Muscle of leg (tissue), 3 donors: ENCODE measurements at regions not wholly inside any gene's neighbourhood (a gene's known extent, or its start where the extent isn't known, plus 50 kb on each side); places are given as distances from the start of the nearest gene placed in this dataset.

ENCODE experiments used
- DNase-seq: peaks from one replicate; pipeline ENCODE4 v3.0.0; 2013
- H3K27ac ChIP-seq: one replicate; pipeline ENCODE4 v1.5.1; 2013; ENCODE audit warnings: mild to moderate bottlenecking, low read length, control low read depth
- H3K27me3 ChIP-seq: one replicate; pipeline ENCODE4 v1.6.1; 2013; ENCODE audit warnings: low read length; ENCODE audit not compliant: control insufficient read depth, insufficient read depth
- H3K36me3 ChIP-seq: one replicate; pipeline ENCODE4 v1.6.1; 2013; ENCODE audit warnings: low read length; ENCODE audit not compliant: control insufficient read depth, insufficient read depth
- H3K4me1 ChIP-seq: one replicate; pipeline ENCODE4 v1.6.1; 2013; ENCODE audit warnings: low read length; ENCODE audit not compliant: control insufficient read depth, insufficient read depth
- H3K4me3 ChIP-seq: one replicate; pipeline ENCODE4 v1.5.1; 2013; ENCODE audit warnings: low read length, control low read depth
- H3K9me3 ChIP-seq: replicated peaks from 2 replicates; pipeline ENCODE4 v1.6.1; 2013; ENCODE audit warnings: low read depth, low read length; ENCODE audit not compliant: control insufficient read depth
- WGBS: methylation state at CpG from one replicate; pipeline ENCODE4 v1.1.5; 2013; ENCODE audit warnings: missing lambda C conversion rate; ENCODE audit not compliant: insufficient coverage; 5-methylcytosine and 5-hydroxymethylcytosine counted together

- DNase-seq, result no peak
- H3K4me3 ChIP-seq, result no peak overlapping the region
- H3K27me3 ChIP-seq, result no peaks in the 10 kb centered on the region
- H3K36me3 ChIP-seq, result no peaks in the 10 kb centered on the region
- H3K4me1 ChIP-seq, result peaks cover 14% of the 10 kb centered on the region
- WGBS, result 69% methylated on average over 2 of the region's 3 CpGs
- no peak overlapping the region for H3K27ac ChIP-seq
- H3K9me3 ChIP-seq, result no peaks in the 10 kb centered on the region
These were observed 135.2 kb upstream of the RBMS1 start for GRCh38 chr2:160628811-160629210.

GRCh38 chr2:160630801-160631590, 137.4 kb upstream of the RBMS1 start:
- WGBS, result 35% methylated on average over 4 of the region's 5 CpGs
- DNase-seq, result peak; percentile 81
- Histone ChIP-seq H3K9me3 (no peaks in the 10 kb centered on the region), H3K27ac (peak overlapping the region; percentile 80), H3K4me1 (peaks cover 14% of the 10 kb centered on the region), H3K4me3 (no peak overlapping the region), H3K36me3 (no peaks in the 10 kb centered on the region), H3K27me3 (no peaks in the 10 kb centered on the region)

- H3K4me1 ChIP-seq, result peaks cover 14% of the 10 kb centered on the region
- 52% methylated on average over 3 of the region's 7 CpGs for WGBS
- H3K9me3 ChIP-seq, result no peaks in the 10 kb centered on the region
- peak; percentile 45 for DNase-seq
- H3K36me3 ChIP-seq, result no peaks in the 10 kb centered on the region
- no peak overlapping the region for H3K4me3 ChIP-seq
- H3K27ac ChIP-seq, result no peak overlapping the region
- no peaks in the 10 kb centered on the region for H3K27me3 ChIP-seq
These were observed 138.7 kb upstream of the RBMS1 start for GRCh38 chr2:160632084-160632975.

GRCh38 chr2:160634436-160634835, 140.8 kb upstream of the RBMS1 start:
- DNase-seq, result no peak
- H3K9me3 ChIP-seq, result no peaks in the 10 kb centered on the region
- H3K27me3 ChIP-seq, result no peaks in the 10 kb centered on the region
- H3K36me3 ChIP-seq, result no peaks in the 10 kb centered on the region
- no peak overlapping the region for H3K4me3 ChIP-seq
- WGBS, result no CpG with 5 or more reads among the region's 2 CpGs
- H3K27ac ChIP-seq, result no peak overlapping the region
- peaks cover 11% of the 10 kb centered on the region for H3K4me1 ChIP-seq

GRCh38 chr2:160635488-160635887, 141.9 kb upstream of the RBMS1 start:
- no peak overlapping the region for H3K27ac ChIP-seq

GRCh38 chr2:160639472-160639871, 145.9 kb upstream of the RBMS1 start:
- peaks cover 3% of the 10 kb centered on the region for H3K9me3 ChIP-seq
- no peak overlapping the region for H3K27ac ChIP-seq
- no peak for DNase-seq
- no peaks in the 10 kb centered on the region for H3K36me3 ChIP-seq
- no peak overlapping the region for H3K4me3 ChIP-seq
- H3K4me1 ChIP-seq, result no peaks in the 10 kb centered on the region
- H3K27me3 ChIP-seq, result no peaks in the 10 kb centered on the region

More at GRCh38 chr2:160635488-160635887, 141.9 kb upstream of the RBMS1 start:
- Histone ChIP-seq H3K4me1 (peaks cover 11% of the 10 kb centered on the region), H3K9me3 (peaks cover 3% of the 10 kb centered on the region), H3K27me3 (no peaks in the 10 kb centered on the region), H3K4me3 (no peak overlapping the region), H3K36me3 (no peaks in the 10 kb centered on the region)
- 0% methylated on average over 2 of the region's 2 CpGs for WGBS
- no peak for DNase-seq

GRCh38 chr2:160646684-160647444, 153.3 kb upstream of the RBMS1 start:
- DNase-seq, result no peak
- 89% methylated on average over 3 of the region's 6 CpGs for WGBS
- no peaks in the 10 kb centered on the region for H3K27me3 ChIP-seq
- H3K27ac ChIP-seq, result no peak overlapping the region
- no peaks in the 10 kb centered on the region for H3K4me1 ChIP-seq
- no peak overlapping the region for H3K4me3 ChIP-seq
- no peaks in the 10 kb centered on the region for H3K9me3 ChIP-seq
- H3K36me3 ChIP-seq, result no peaks in the 10 kb centered on the region

- Histone ChIP-seq H3K27ac (no peak overlapping the region), H3K9me3 (no peaks in the 10 kb centered on the region), H3K4me1 (peaks cover 2% of the 10 kb centered on the region), H3K4me3 (no peak overlapping the region), H3K27me3 (no peaks in the 10 kb centered on the region), H3K36me3 (no peaks in the 10 kb centered on the region)
- no peak for DNase-seq
- WGBS, result 78% methylated on average over 31 of the region's 33 CpGs
These were observed 154.5 kb upstream of the RBMS1 start for GRCh38 chr2:160647967-160648685.

GRCh38 chr2:160649698-160650097, 156.1 kb upstream of the RBMS1 start:
- WGBS, result 93% methylated on average over 9 of the region's 12 CpGs
- no peak for DNase-seq
- no peak overlapping the region for H3K4me3 ChIP-seq
- no peak overlapping the region for H3K27ac ChIP-seq
- H3K9me3 ChIP-seq, result no peaks in the 10 kb centered on the region
- H3K36me3 ChIP-seq, result no peaks in the 10 kb centered on the region
- peaks cover 2% of the 10 kb centered on the region for H3K4me1 ChIP-seq
- H3K27me3 ChIP-seq, result no peaks in the 10 kb centered on the region
